SK-N-SH (cell line): ENCODE measurements at regions not wholly inside any gene's neighbourhood (a gene's known extent, or its start where the extent isn't known, plus 50 kb on each side); places are given as distances from the start of the nearest gene placed in this dataset.

Source experiments
- CTCF ChIA-PET: fragments of 300-600, 350-600 bp; formaldehyde crosslinking; extraction: SDS; loops from one replicate; lab custom pipeline; 2021; lab: Yijun Ruan, JAX
- POLR2A ChIA-PET: fragments of 350-600 bp; sonication (Branson Sonifier 250); formaldehyde crosslinking; extraction: SDS; loops from one replicate; lab custom pipeline; 2020; ENCODE audit warnings: antibody characterized with exemption, inconsistent platforms; lab: Yijun Ruan, JAX
- DNase-seq: peaks from one replicate; pipeline ENCODE4 v3.0.0; 2012
- H2AFZ ChIP-seq: fragments of 200-600 bp; sonication (generic); 2 replicates; pipeline ENCODE4 v1.8.1; 2016; ENCODE audit warnings: antibody characterized with exemption, mild to moderate bottlenecking, low read depth
- H3F3A ChIP-seq: fragments of 200-600 bp; sonication (generic); replicated peaks from 2 replicates; pipeline ENCODE3; 2016; ENCODE audit warnings: antibody characterized with exemption, mild to moderate bottlenecking; ENCODE audit not compliant: insufficient read depth
- H3K27ac ChIP-seq, 2 experiments: fragments of 200-500 bp in 1 of 2; fragments of 200-600 bp in 1 of 2; sonication (Bioruptor generic) in 1 of 2; sonication (generic), shearing (Covaris generic) in 1 of 2; 2 replicates each; pipeline versions ENCODE4 v1.5.1 to v1.6.1; 2014 to 2016; ENCODE audit warnings: low read depth in 2 of 2, inconsistent platforms in 1 of 2, low read length in 1 of 2, mild to moderate bottlenecking in 1 of 2, mixed read lengths in 1 of 2
- H3K27me3 ChIP-seq: fragments of 200-600 bp; sonication (generic), shearing (Covaris generic); 2 replicates; pipeline ENCODE4 v1.6.1; 2016; ENCODE audit warnings: mixed run types; ENCODE audit not compliant: insufficient read depth
- H3K36me3 ChIP-seq, 2 experiments: fragments of 200-500 bp in 1 of 2; fragments of 200-600 bp in 1 of 2; sonication (Bioruptor generic) in 1 of 2; sonication (generic) in 1 of 2; replicated peaks in 1 of 2; 2 replicates each; pipeline versions ENCODE3 to v1.5.1; 2014 to 2016; ENCODE audit warnings: low read length in 1 of 2, mild to moderate bottlenecking in 1 of 2; ENCODE audit not compliant: insufficient read depth in 2 of 2, control insufficient read depth in 1 of 2
- H3K4me1 ChIP-seq, 2 experiments: fragments of 200-500 bp in 1 of 2; fragments of 200-600 bp in 1 of 2; sonication (Bioruptor generic) in 1 of 2; sonication (generic), shearing (Covaris generic) in 1 of 2; 2 replicates each; pipeline versions ENCODE4 v1.5.1 to v1.6.1; 2014 to 2016; ENCODE audit warnings: low read depth in 1 of 2, low read length in 1 of 2, mixed run types in 1 of 2; ENCODE audit not compliant: insufficient read depth in 2 of 2, control insufficient read depth in 1 of 2
- H3K4me2 ChIP-seq: fragments of 200-600 bp; sonication (generic), shearing (Covaris generic); 2 replicates; pipeline ENCODE4 v1.6.1; 2017; ENCODE audit warnings: mixed run types
- H3K4me3 ChIP-seq, 2 experiments: fragments of 200-500 bp in 1 of 2; fragments of 200-600 bp in 1 of 2; sonication (Bioruptor generic) in 1 of 2; sonication (generic), shearing (Covaris generic) in 1 of 2; 2 replicates each; pipeline versions ENCODE4 v1.5.1 to v1.8.1; 2014 to 2016; ENCODE audit warnings: low read depth in 2 of 2, inconsistent platforms in 1 of 2, low read length in 1 of 2, mild to moderate bottlenecking in 1 of 2, mixed read lengths in 1 of 2, moderate library complexity in 1 of 2
- H3K79me2 ChIP-seq: fragments of 200-600 bp; sonication (generic); 2 replicates; pipeline ENCODE4 v1.8.1; 2017; ENCODE audit warnings: mild to moderate bottlenecking; ENCODE audit not compliant: insufficient read depth
- H3K9ac ChIP-seq: fragments of 200-600 bp; sonication (generic); 2 replicates; pipeline ENCODE4 v1.6.1; 2017; ENCODE audit warnings: mixed run types
- H3K9me2 ChIP-seq: fragments of 200-600 bp; sonication (generic); 2 replicates; pipeline ENCODE4 v1.6.1; 2017; ENCODE audit warnings: mixed run types
- H3K9me3 ChIP-seq: fragments of 200-600 bp; sonication (generic); 2 replicates; pipeline ENCODE4 v1.6.1; 2017; ENCODE audit warnings: mixed run types, mild to moderate bottlenecking, moderate library complexity
- H4K20me1 ChIP-seq: fragments of 200-600 bp; sonication (generic); 2 replicates; pipeline ENCODE4 v1.6.1; 2017; ENCODE audit warnings: mild to moderate bottlenecking, mixed run types; ENCODE audit not compliant: insufficient read depth
- CHD2 ChIP-seq: fragments of 150-350 bp; IDR thresholded peaks from 2 replicates; pipeline ENCODE4 v1.6.1; 2018; ENCODE audit warnings: low read length; ENCODE audit not compliant: partially characterized antibody
- ELF1 ChIP-seq: IDR thresholded peaks from 2 replicates; pipeline ENCODE4 v1.4.0; 2012
- EZH2phosphoT487 ChIP-seq: fragments of 200-600 bp; sonication (generic); IDR thresholded peaks from 2 replicates; pipeline ENCODE4 v1.6.1; 2017; ENCODE audit warnings: low read depth, mixed run types, mild to moderate bottlenecking, antibody characterized with exemption, moderate library complexity, borderline replicate concordance
- FOSL2 ChIP-seq: IDR thresholded peaks from 2 replicates; pipeline ENCODE4 v1.4.0; 2012; ENCODE audit warnings: low read depth, mild to moderate bottlenecking, moderate library complexity, borderline replicate concordance
- FOXJ3 ChIP-seq: sonication (generic); formaldehyde crosslinking; IDR thresholded peaks from 2 replicates; pipeline ENCODE4 v1.5.1; 2020; ENCODE audit warnings: mild to moderate bottlenecking, missing genetic modification reagents
- GABPA ChIP-seq: IDR thresholded peaks from 2 replicates; pipeline ENCODE4 v1.4.0; 2012; ENCODE audit warnings: low read depth, mild to moderate bottlenecking
- GATA2 ChIP-seq: sonication (generic); formaldehyde crosslinking; IDR thresholded peaks from 2 replicates; pipeline ENCODE4 v1.5.0; 2020; ENCODE audit warnings: mild to moderate bottlenecking, missing genetic modification reagents
- MXI1 ChIP-seq: IDR thresholded peaks from 2 replicates; pipeline ENCODE4 v1.6.1; 2012; ENCODE audit warnings: mild to moderate bottlenecking, low read depth, low read length, improper control_type of control experiment
- RAD21 ChIP-seq: IDR thresholded peaks from 2 replicates; pipeline ENCODE4 v1.6.1; 2012; ENCODE audit warnings: mild to moderate bottlenecking, low read length
- RXRA ChIP-seq: IDR thresholded peaks from 2 replicates; pipeline ENCODE4 v1.4.0; 2012; ENCODE audit warnings: low read depth, mild to moderate bottlenecking, borderline replicate concordance
- SMC3 ChIP-seq: IDR thresholded peaks from 2 replicates; pipeline ENCODE4 v1.6.1; 2012; ENCODE audit warnings: low read depth, low read length, improper control_type of control experiment
- YY1 ChIP-seq: IDR thresholded peaks from 2 replicates; pipeline ENCODE4 v1.4.0; 2012; ENCODE audit warnings: low read depth, mild to moderate bottlenecking
- WGBS: methylation state at CpG from one replicate; pipeline ENCODE4 v1.1.6; 2017; ENCODE audit warnings: low lambda C conversion rate; 5-methylcytosine and 5-hydroxymethylcytosine counted together
- TF ChIP-seq, protein P1 (sequence below): IDR thresholded peaks from 2 replicates; pipeline ENCODE4 v1.4.0; 2012; ENCODE audit warnings: low read depth, borderline replicate concordance
- TF ChIP-seq, protein P2 (sequence below): fragments of 200-600 bp; sonication (generic); IDR thresholded peaks from 2 replicates; pipeline ENCODE4 v1.6.1; 2017; ENCODE audit warnings: antibody characterized with exemption, mild to moderate bottlenecking, moderate library complexity
- TF ChIP-seq, protein P3 (sequence below): IDR thresholded peaks from 2 replicates; pipeline ENCODE4 v1.4.0; 2012; ENCODE audit warnings: low read depth

DNA sequence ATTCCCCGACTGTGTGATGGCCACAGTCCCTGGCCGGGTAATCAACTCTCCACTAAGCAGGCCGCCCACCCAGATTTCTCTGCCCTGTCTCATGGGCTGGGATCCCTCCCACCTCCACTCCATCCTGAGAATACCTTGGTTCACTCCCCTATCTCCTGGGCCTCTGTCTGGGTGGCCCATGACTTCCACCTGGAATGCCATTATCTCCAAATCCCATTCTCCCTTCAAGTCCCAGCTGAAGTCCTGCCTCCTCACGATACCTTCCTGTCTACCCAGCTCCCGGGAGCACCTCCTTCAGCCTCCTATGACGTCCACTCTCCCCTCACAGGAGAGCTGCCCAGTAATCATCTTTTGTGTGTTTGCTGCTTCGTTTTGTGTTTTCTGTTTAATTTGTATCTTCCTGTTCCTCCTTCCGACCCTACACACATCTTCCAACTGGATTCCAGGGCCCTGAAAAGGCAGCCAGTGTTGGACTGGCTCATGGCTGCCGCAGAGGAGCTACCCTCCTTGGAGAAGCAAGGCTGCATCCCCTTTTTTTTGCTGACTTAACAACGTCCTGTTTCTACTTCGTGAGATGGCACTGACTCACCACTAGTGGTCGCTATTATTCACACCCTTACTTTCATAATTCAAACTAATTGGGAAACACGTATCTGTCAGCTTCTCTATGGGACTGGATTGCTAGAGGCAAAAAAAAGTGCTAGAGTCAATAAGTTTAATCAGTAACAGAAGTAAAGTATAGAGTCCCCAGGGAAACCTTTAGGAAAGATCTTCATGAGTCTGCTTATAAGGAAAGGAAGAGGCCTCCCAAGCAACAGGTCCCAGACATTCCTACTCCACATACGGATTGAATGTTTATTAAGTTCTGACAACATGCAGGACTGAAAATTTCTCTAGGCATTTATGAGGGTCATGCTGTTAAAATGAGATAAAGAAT, 171.9 kb upstream of the GATA6 start:
- Histone ChIP-seq H3K9ac (no peak overlapping the region), H3K27me3 (peaks cover 23% of the 10 kb centered on the region; the same call in 1 of the 2 replicates), H3K9me3 (no peaks in the 10 kb centered on the region), H3K4me1 (no peaks in the 10 kb centered on the region), H4K20me1 (no peaks in the 10 kb centered on the region), H3F3A (no peaks in the 10 kb centered on the region), H3K79me2 (no peaks in the 10 kb centered on the region), H2AFZ (no peak overlapping the region), H3K27ac (no peak overlapping the region), H3K4me2 (no peak overlapping the region), H3K9me2 (no peaks in the 10 kb centered on the region), H3K4me3 (no peak overlapping the region; a peak in 1 of 4 replicates), H3K36me3 (no peaks in the 10 kb centered on the region)
- ChIA-PET CTCF (interaction anchor here (0.8 to 2.3 kb wide), 8 partner anchors 9 to 127 kb away, joined by 3 to 9 read pairs (median 4); no protein-coding TSS in a partner anchor), POLR2A (no interaction called here)
- peak; percentile 53 for DNase-seq
- 12% methylated on average over 14 of the region's 14 CpGs for WGBS
- TF ChIP-seq ELF1 (no peak), RAD21 (peak; percentile 37), FOSL2 (no peak), RXRA (no peak), SMC3 (0 out of 2 replicates have a peak, but pooled peaks have one; percentile 18), GABPA (no peak)
- TF ChIP-seq, protein P1, sequence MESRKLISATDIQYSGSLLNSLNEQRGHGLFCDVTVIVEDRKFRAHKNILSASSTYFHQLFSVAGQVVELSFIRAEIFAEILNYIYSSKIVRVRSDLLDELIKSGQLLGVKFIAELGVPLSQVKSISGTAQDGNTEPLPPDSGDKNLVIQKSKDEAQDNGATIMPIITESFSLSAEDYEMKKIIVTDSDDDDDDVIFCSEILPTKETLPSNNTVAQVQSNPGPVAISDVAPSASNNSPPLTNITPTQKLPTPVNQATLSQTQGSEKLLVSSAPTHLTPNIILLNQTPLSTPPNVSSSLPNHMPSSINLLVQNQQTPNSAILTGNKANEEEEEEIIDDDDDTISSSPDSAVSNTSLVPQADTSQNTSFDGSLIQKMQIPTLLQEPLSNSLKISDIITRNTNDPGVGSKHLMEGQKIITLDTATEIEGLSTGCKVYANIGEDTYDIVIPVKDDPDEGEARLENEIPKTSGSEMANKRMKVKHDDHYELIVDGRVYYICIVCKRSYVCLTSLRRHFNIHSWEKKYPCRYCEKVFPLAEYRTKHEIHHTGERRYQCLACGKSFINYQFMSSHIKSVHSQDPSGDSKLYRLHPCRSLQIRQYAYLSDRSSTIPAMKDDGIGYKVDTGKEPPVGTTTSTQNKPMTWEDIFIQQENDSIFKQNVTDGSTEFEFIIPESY = no peak
- TF ChIP-seq, protein P2, sequence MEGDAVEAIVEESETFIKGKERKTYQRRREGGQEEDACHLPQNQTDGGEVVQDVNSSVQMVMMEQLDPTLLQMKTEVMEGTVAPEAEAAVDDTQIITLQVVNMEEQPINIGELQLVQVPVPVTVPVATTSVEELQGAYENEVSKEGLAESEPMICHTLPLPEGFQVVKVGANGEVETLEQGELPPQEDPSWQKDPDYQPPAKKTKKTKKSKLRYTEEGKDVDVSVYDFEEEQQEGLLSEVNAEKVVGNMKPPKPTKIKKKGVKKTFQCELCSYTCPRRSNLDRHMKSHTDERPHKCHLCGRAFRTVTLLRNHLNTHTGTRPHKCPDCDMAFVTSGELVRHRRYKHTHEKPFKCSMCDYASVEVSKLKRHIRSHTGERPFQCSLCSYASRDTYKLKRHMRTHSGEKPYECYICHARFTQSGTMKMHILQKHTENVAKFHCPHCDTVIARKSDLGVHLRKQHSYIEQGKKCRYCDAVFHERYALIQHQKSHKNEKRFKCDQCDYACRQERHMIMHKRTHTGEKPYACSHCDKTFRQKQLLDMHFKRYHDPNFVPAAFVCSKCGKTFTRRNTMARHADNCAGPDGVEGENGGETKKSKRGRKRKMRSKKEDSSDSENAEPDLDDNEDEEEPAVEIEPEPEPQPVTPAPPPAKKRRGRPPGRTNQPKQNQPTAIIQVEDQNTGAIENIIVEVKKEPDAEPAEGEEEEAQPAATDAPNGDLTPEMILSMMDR = peak; percentile 86

DNA sequence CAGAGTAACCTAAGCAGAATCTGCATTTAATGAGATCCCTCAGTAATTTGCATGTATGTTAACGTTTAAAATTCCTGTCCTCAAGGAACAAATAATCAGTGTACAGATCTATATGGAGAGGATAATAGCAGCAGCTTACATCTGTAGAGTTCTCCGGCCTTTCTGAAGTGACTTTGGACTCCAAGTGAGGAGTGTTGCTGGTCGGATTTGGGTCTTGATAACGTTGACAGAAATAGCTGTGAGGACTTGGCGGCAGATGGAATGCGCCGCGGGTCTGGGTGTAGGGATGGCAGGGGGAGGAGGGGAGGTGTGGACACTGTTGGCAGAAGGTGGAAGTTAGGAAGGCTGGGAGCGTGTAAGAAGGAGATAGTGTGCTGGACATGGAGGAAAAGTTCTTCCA, 170.9 kb upstream of the GATA6 start:
- no peak overlapping the region for H3K4me2 ChIP-seq
- H3K9me3 ChIP-seq = no peaks in the 10 kb centered on the region
- no peaks in the 10 kb centered on the region for H3F3A ChIP-seq
- H3K27ac ChIP-seq = no peak overlapping the region
- H4K20me1 ChIP-seq = no peaks in the 10 kb centered on the region
- H3K36me3 ChIP-seq = no peaks in the 10 kb centered on the region
- no peak overlapping the region for H3K9ac ChIP-seq
- no peak overlapping the region for H2AFZ ChIP-seq
- ChIA-PET POLR2A (no interaction called here), CTCF (interaction anchor here (0.6 to 2.3 kb wide), 5 partner anchors 10 to 126 kb away, joined by 3 to 9 read pairs (median 4); no protein-coding TSS in a partner anchor)
- no peaks in the 10 kb centered on the region for H3K9me2 ChIP-seq
- TF ChIP-seq MXI1 (no peak), CHD2 (no peak), YY1 (no peak), GATA2 (CRISPR knock-in tag) (no peak), FOSL2 (no peak), EZH2phosphoT487 (no peak), FOXJ3 (CRISPR knock-in tag) (no peak), RXRA (no peak)
- TF ChIP-seq, protein P3, sequence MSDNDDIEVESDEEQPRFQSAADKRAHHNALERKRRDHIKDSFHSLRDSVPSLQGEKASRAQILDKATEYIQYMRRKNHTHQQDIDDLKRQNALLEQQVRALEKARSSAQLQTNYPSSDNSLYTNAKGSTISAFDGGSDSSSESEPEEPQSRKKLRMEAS = no peak
- TF ChIP-seq, protein P1 = no peak
- 13% methylated on average over 9 of the region's 9 CpGs for WGBS
- H3K4me3 ChIP-seq = no peak overlapping the region
- peaks cover 23% of the 10 kb centered on the region; the same call in 1 of the 2 replicates for H3K27me3 ChIP-seq
- H3K4me1 ChIP-seq = no peaks in the 10 kb centered on the region
- no peak for DNase-seq
- no peaks in the 10 kb centered on the region for H3K79me2 ChIP-seq
